Activated CD4-positive, CD25-positive, alpha-beta regulatory T cell treated with anti-CD3 and anti-CD28 coated beads, Interleukin-2, amount 50 U/mL, for 24 hours (primary cell): ENCODE measurements at regions not wholly inside any gene's neighbourhood (a gene's known extent, or its start where the extent isn't known, plus 50 kb on each side); places are given as distances from the start of the nearest gene placed in this dataset.
"Not testable (repeated sequence)": the region's sequence is repeated elsewhere in the genome, so short reads cannot be mapped to it uniquely, and the experiment has no call there.

ENCODE experiments used
- ATAC-seq, 2 donors: fragments of 150-1000 bp; cut with Tn5 transposase; one replicate each; pipeline ENCODE4 v1.10.0; 2021; ENCODE audit warnings: mild to moderate bottlenecking in 1 of 2, moderate library complexity in 1 of 2

GRCh38 chr2:215889240-215889969 lies 123.9 kb downstream of the MREG start:
- not testable (repeated sequence) for ATAC-seq

- ATAC-seq = no peak
Observed at GRCh38 chr2:215888680-215889079, 124.7 kb downstream of the MREG start.

- no peak for ATAC-seq
Observed at GRCh38 chr2:215887303-215887702, 126.0 kb downstream of the MREG start.

DNA sequence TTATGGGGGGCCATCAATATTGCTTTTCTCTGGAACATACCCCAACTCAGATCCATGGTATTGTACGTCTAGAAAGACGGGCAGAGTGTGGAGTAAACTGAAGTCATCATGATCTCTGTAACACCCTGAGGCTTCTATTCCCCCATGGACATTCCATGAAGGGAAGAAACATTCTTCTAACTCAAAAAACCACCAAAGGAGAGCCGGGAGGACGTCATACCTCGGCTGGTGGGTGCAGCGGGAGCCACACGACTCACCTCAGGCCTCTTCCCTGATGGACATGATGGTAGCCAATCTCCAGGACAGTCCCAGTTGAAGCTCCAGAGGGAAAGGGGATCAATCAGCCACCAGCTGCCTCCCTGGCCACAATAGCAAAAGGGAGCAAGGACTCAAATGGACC lies 127.3 kb downstream of the MREG start:
- no peak for ATAC-seq

- no peak for ATAC-seq
Observed at GRCh38 chr2:215885536-215885935, 127.8 kb downstream of the MREG start.

GRCh38 chr2:215884451-215885087 lies 128.8 kb downstream of the MREG start:
- no peak for ATAC-seq

DNA sequence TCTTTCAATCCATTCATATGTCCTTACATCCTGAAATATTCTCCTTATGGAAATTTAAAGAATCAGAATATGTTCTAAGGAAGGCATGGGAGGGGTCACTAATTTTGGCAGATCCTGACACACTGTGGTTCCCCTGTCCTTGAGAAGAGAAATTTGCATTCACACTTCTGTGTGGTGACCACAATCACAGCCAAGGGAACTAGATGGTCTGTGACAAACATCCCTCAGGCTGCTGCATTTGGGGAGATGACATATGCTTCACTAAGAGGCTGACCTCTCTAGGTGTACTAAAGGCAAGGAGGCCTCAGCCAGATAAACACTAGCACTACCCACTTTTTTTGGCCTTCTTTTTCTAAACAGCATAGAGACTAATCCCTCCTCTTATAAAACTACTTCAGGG lies 129.6 kb downstream of the MREG start:
- ATAC-seq = no peak

- no peak for ATAC-seq
Observed at GRCh38 chr2:215882689-215883088, 130.7 kb downstream of the MREG start.

- ATAC-seq = no peak
Observed at GRCh38 chr2:215881582-215881981, 131.8 kb downstream of the MREG start.

DNA sequence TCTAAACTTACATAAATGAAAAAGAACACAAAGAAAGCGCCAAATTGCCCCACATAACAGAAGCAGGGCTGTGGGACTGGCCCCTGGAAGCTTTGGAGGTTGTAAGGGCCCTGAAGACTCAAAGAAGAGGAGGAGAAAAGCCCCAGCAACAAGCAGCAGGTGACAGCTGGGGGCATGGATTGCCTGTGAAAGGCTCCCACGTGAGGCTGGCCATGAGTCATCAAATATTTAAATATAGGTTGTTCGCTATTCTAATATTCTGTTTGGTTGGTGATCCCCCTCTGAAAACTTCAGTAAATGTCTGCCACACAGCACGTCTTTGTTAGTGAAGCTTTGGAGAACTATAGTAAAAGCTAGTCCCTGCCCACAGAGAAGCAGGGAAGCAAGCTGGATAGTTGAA lies 132.4 kb downstream of the MREG start:
- no peak for ATAC-seq

- no peak for ATAC-seq
Observed at GRCh38 chr2:215879977-215880940, 133.1 kb downstream of the MREG start.

DNA sequence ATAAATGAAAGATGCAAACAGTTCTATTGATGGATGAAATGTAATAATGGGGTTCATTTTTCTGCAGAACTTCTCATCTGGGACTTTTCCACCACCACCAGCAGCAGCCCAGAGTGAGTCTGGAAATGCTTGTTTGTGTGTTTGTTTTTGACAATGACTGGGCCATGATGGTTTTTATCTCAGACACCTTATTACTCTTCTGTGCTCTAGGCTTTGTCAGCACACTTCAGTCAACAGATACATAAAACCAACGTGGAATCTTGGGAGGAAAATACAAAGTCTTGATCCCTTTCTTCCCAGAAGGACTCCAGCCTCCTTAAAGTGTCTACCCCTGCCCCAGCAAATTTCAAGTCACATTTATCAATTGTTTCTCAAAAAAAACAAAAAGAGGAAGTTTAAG lies 134.0 kb downstream of the MREG start:
- no peak for ATAC-seq

GRCh38 chr2:215878476-215879063 lies 134.8 kb downstream of the MREG start:
- no peak for ATAC-seq

DNA sequence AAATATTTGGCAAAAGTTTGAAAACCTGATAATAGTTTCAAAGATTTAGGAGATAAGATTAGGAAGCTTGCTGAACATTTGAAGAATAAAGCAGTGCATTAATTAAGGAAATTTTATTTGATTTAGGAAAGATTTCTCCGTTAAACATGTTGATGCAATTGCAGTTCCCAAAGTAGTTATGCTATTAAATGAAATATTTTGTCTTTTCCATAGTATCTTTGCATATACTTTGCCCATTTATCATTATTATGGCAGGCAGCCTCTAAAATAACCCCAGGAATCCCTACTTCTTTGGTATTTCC lies 136.5 kb downstream of the MREG start:
- no peak for ATAC-seq

DNA sequence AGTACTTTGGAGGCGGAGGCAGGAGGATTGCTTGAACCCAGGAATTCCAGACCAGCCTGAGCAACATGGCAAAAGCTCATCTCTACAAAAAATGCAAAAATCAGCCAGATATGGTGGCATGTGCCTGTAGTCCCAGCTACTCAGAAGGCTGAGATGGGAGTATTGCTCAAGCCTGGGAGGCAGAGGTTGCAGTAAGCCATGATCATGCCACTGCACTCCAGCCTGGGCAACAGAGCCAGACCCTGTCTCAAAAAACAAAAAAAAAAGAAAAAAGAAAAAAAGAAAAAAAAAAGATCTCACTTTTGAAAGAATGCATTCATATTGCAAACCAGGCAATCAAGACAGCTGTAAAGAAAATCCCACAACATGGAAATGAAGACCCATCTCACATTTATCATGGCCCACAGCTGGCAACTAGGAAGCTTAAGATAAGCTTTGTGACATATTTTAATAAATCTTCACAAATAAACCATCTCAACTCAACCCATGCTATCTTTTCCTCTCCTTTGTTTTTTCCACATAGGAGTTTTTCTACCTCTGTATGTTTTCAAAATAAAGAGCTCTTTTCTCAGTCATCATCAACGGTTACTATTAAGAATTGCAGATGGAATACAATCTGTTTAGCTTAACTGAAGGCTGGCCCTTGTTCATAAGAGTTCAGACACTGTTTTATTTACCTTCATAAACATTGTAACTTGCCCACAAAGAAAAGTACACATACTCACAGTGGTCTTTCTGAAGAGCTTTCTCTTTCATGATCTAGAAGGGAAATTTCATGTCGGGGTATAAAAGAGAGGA lies 137.0 kb downstream of the MREG start:
- no peak for ATAC-seq

- ATAC-seq = peak in 1 of 2 donors; percentile 41
Observed at GRCh38 chr2:215874418-215874817, 138.9 kb downstream of the MREG start.

DNA sequence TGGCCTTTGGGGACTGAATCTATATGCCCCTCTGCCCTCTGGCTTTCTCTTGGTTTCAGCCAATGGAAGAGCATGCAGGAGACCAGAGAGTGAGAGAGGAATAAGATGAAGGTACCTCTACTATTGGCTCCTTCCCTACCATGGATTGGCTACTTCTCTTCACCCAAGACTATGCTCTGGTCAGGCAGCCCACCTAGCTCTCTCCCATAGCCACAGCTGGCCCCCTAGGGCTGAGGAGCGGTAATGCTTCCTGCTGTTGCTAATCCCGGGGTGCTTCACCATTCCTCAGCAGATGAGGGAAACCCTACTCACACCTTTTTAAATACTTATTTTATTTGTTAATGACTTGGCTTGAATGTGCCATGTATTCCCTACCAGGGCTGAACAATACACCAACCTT lies 142.4 kb downstream of the MREG start:
- ATAC-seq = no peak

- no peak for ATAC-seq
Observed at GRCh38 chr2:215870088-215870490, 143.3 kb downstream of the MREG start.

DNA sequence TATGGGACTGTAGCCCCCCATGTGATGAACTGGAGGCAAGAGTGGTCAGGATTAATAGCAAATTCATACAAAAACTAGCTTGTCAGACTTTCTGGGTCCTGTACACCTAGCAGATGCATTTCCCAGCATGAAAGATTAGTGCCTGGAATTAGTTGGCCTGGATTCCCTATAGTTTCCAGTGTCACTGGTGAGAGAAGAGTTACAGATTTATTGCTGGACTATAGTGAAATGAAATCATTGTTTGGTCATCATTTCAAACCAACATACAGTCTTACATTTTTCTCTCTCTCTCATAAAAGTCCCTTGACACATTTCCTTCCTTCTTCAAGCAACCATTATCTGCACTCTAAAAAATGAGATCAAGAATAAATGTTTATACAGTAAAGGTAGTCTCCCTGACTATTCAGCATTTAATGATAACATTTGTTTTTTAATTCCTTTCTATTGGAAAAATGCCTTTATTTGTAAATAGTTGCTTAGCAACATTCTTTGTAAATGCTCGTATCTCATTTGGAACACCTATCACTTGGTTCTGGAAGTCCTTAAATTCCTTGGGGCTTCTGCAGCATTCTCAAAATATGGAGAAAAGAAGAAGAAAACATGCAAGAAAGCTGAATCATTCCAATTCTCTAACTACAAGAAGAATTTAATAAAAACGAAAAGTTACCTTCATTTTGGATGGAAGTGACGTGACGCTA lies 144.4 kb downstream of the MREG start:
- no peak for ATAC-seq

- ATAC-seq = no peak
Observed at GRCh38 chr2:215866606-215867005, 146.7 kb downstream of the MREG start.

GRCh38 chr2:215863687-215864086 lies 149.7 kb downstream of the MREG start:
- ATAC-seq = no peak

DNA sequence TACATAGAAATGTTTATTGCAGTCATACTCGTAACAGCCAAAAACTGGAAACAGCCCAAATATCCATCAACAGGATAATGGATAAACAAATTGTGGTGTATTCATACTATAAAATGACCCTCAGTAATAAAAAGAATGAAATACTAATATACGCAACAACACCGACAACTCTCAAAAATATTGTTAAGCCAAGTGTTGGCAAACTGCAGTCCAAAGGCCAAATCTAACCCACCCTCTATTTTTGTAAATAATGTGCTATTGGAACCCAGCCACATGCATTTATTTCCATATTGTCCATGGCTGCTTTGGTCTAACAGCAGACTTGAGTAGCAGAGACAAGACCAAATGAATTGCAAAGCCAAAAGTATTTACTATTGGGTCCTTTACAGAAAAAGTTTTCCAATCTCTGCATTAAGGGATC lies 151.0 kb downstream of the MREG start:
- no peak for ATAC-seq
